ENCODE measurements at regions not wholly inside any gene's neighbourhood (a gene's known extent, or its start where the extent isn't known, plus 50 kb on each side); places are given as distances from the start of the nearest gene placed in this dataset.

GRCh38 chr15:35727627-35728026, 181.7 kb upstream of the DPH6 start:
- Histone ChIP-seq H2BK15ac (ENCODE audit: low read depth, low read length) (no peak overlapping the region), H2BK20ac (ENCODE audit: low read depth, low read length, poor library complexity, severe bottlenecking) (no peak overlapping the region), H4K91ac (ENCODE audit: insufficient read length, low read depth, low read length) (no peak overlapping the region), H3K18ac (ENCODE audit: insufficient read length, low read depth, low read length) (no peak overlapping the region), H3K4ac (ENCODE audit: low read depth, low read length) (no peak overlapping the region), H3K79me2 (ENCODE audit: insufficient read depth, low read length) (no peaks in the 10 kb centered on the region), H3K23ac (ENCODE audit: insufficient read length, low read depth, low read length) (no peak overlapping the region), H3K27ac (ENCODE audit: insufficient read length, low read depth, low read length) (no peak overlapping the region), H2BK120ac (ENCODE audit: low read depth, low read length, poor library complexity, severe bottlenecking) (no peak overlapping the region), H2BK5ac (ENCODE audit: insufficient read length, low read length) (no peak overlapping the region), H4K8ac (replicated peaks; ENCODE audit: insufficient read length, low read depth, low read length) (no peak overlapping the region), H2AFZ (ENCODE audit: low read length) (no peak overlapping the region), H3K27me3 (ENCODE audit: insufficient read depth, low read length) (no peaks in the 10 kb centered on the region), H4K20me1 (ENCODE audit: control insufficient read depth, insufficient read depth, insufficient read length) (no peaks in the 10 kb centered on the region), H3K79me1 (ENCODE audit: insufficient read depth, low read depth, low read length, poor library complexity, severe bottlenecking) (no peaks in the 10 kb centered on the region), H3K23me2 (ENCODE audit: insufficient read length, low read depth, low read length, poor library complexity, severe bottlenecking) (no peaks in the 10 kb centered on the region), H3K4me1 (ENCODE audit: insufficient read depth, low read length) (no peaks in the 10 kb centered on the region), H4K5ac (ENCODE audit: insufficient read length, low read depth, low read length) (no peak overlapping the region), H3T11ph (ENCODE audit: low read length) (no peak overlapping the region), H3K4me2 (ENCODE audit: insufficient read depth, insufficient read length, low read length) (no peak overlapping the region), H3K56ac (ENCODE audit: insufficient read length, low read depth, low read length) (no peak overlapping the region), H3K9me3 (ENCODE audit: control insufficient read depth, low read depth, low read length) (no peaks in the 10 kb centered on the region), H2AK5ac (ENCODE audit: insufficient read length, low read length) (no peak overlapping the region), H3K9ac (ENCODE audit: extremely low read depth, insufficient read length, low read length) (no peak overlapping the region), H3K14ac (ENCODE audit: insufficient read depth, low read length) (no peak overlapping the region), H2BK12ac (ENCODE audit: insufficient read length, low read depth, low read length) (no peak overlapping the region)
- Mint-ChIP-seq H3K9me3 (no peaks in the 10 kb centered on the region), H3K36me3 (ENCODE audit: insufficient read depth in 1 of 3, low read depth in 3 of 3) (no peaks in the 10 kb centered on the region), H3K4me3 (no peak overlapping the region), H3K4me1 (peaks cover 0 to under 1% of the 10 kb centered on the region in 2 experiments; a peak in 3 of 4 replicates), H3K27me3 (ENCODE audit: low read depth) (no peaks in the 10 kb centered on the region), H3K27ac (no peak overlapping the region)
- DNase-seq = no peak
- no CpG with 5 or more reads among the region's 9 CpGs for WGBS (ENCODE audit: extremely low coverage, insufficient read length, low lambda C conversion rate)
- TF ChIP-seq CTCF (conservative IDR thresholded peaks at IDR 0.05) = no peak

Data from H9 (cell line).